Posterior cingulate gyrus (tissue), 11 donors: ENCODE measurements at regions not wholly inside any gene's neighbourhood (a gene's known extent, or its start where the extent isn't known, plus 50 kb on each side); places are given as distances from the start of the nearest gene placed in this dataset.

Source experiments
- DNase-seq, 10 donors: peaks; one replicate each; pipeline versions ENCODE4 v3.0.0 to v3.0.0-alpha.2; 2020 to 2021; ENCODE audit warnings: mixed read lengths in 3 of 10
- intact Hi-C: fragments of 100-400 bp; cut with DNase I; formaldehyde crosslinking; loops from one replicate; pipeline ENCODE4 v1.15.1; 2023

DNA sequence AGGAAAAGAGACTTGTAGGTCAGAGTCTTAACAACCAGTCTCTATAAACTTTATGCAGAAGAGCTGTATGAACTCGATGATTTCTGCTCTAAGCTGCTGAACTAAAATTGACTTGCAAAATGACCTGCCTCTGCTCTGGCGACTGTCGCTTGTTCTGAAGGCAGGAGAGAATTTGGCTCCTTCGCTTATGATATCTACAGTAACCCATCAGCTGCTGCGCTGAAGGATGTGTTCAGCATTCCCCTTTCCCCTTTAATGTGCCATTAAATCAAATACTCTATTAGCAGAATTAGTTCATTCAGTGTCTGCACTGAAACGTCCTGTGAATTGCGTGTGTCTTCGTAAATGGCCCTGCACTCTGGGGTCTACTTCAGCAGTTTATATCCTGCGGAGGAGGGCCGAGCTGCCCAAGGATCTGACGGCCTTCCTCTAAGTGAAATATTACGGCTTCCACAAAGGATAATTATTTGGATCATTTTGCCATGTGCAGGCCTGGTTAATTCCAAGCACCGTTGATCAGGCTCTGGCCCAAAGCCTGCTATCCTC lies 254.9 kb downstream of the SNX10 start:
- intact Hi-C loops: no loop called here
- no peak for DNase-seq

DNA sequence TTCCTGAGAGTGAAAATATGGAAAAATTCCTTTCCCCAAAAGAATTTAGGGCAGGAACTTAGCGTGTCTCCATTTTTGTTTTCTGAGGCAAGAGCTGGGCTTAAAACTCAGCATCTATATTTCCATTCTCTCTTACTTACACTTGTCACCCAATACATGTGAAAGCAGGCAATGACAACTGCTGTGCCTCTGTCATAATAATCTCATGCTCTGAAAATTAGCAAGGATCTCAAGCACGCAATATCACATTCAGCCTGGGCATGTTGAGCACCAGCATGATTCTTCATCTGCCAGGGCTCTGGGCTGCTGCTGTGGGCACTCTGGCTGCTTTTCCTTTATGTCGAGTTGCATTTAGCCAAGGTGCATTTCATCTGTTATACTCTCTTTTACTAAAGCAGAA lies 255.5 kb downstream of the SNX10 start:
- intact Hi-C loops: no loop called here
- DNase-seq: no peak

DNA sequence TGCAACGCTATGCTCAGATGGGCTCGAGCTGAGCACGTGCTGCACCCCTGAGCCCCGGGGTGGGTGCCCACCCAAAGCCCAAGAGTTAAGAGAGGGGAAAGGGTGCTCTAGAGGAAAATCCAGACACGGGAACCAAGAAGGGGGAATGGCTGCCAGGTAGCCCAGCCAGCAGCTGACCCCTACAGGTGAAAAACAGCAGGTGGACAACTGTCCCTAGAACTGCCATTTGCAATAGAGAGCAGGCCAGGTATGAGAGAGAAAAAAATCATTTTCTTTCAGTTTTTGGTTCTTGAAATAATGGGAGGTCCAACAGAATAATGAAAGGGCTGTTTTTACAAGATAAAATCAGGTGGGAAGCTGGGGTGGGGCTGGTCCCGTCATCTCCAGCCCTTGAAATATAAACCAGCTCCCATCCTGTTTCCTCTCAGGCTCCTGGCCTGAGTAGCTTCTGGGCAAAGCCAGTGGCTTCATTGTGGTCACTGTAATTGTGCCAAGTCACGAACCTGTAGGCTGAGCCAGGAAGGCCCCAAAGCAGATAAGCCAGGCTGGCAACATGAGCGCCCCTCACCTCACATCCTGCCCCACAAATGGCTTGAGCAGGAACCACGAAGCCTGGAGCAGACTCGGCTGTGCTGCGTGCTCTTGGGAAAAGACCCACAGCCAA lies 257.8 kb downstream of the SNX10 start:
- no peak for DNase-seq
- intact Hi-C loops: no loop called here

DNA sequence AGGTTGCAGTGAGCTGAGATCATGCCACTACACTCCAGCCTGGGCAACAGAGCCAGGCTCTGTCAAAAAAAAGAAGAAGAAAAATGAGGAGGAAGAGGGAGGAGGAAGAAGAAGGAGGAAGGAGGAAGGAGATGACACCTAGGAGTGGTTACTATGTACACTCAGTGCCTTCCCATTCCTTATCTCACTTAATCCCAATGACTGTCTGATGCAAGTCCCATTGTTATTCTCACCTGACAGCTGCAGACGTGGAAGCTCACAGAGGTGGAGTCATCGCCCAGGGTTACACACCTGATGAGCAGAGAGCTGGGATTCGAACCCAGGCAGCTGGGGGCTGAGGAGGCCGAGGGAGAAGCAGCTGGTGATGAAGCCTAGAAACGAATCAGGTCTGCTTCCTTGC lies 258.8 kb downstream of the SNX10 start:
- no peak for DNase-seq
- intact Hi-C loops: no loop called here

DNA sequence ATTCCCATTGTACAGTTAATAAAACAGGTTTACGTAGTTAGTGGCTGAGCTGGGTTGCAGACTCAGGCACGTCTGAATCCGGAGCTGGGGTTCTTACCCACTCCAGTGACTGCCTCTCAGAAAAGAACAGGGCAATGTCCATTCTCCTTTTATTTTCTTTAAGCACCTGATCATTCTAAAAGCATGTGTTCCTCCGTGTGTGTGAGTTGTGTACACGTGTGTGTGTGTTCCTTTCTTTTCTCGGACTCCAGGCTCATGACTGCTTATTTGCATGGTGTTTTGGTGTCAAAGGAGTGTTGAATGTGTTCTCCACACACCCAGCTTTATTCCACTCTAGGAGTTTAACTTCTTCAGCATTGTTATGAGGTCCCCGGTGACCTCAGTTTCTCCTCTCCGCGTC lies 260.1 kb downstream of the SNX10 start:
- intact Hi-C loops: no loop called here
- no peak for DNase-seq

DNA sequence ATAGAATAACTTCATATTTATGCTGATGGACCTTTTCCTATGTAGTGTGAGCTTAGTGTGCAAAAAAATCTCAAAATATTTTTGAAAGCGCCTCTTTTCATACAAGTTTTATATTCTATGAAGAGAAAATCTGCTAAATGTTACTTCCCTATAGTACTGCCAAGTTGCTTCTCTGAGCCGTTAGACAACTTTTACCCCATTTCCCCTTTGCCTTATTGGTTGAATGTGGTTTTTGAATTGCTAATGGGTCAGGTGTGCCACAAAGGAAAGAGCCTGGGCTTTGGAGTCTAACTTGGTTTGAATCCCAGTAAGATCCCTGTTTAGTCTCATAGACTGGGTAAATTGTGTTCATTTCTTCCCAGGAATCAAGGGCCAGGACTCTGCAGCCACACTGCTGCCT lies 261.5 kb downstream of the SNX10 start:
- no peak for DNase-seq
- intact Hi-C loops: no loop called here

DNA sequence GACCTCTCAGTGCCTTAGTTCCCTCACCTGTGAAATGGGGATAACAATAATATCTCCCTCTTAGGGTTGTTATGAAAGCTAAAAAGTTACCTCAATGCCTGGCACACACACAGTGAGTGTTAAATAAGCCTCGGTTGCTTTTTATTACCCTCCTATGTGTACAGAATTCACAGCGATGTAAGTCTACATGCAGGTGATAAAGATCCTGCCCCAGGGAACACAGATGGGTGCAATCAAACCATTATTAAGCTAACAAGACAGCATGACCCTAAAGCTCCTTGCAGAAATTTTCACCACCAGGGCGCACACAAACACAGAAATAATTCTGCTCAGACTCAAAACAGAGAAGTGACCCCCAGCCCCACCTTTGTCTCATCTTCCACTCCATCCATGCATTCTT lies 261.9 kb downstream of the SNX10 start:
- intact Hi-C loops: no loop called here
- no peak for DNase-seq

DNA sequence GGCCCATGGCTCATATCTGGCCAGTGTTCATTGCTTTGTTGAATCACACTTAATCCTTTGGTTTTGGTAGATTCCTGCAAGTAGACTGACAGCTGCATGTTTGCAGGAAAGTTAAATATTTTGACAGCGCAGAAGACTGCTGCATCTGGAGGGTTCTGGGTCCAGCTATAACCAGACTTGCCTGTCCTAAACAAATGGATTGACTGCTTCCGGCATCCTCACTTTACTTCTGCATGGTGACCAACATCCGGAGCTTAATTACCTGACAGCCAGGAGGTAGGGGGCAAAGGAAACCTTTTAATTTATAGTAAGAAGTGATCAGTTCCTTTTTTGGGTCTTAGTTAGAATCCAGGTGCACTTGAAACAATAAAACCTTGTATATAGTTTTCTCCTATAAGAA lies 263.3 kb downstream of the SNX10 start:
- intact Hi-C loops: no loop called here
- no peak for DNase-seq

DNA sequence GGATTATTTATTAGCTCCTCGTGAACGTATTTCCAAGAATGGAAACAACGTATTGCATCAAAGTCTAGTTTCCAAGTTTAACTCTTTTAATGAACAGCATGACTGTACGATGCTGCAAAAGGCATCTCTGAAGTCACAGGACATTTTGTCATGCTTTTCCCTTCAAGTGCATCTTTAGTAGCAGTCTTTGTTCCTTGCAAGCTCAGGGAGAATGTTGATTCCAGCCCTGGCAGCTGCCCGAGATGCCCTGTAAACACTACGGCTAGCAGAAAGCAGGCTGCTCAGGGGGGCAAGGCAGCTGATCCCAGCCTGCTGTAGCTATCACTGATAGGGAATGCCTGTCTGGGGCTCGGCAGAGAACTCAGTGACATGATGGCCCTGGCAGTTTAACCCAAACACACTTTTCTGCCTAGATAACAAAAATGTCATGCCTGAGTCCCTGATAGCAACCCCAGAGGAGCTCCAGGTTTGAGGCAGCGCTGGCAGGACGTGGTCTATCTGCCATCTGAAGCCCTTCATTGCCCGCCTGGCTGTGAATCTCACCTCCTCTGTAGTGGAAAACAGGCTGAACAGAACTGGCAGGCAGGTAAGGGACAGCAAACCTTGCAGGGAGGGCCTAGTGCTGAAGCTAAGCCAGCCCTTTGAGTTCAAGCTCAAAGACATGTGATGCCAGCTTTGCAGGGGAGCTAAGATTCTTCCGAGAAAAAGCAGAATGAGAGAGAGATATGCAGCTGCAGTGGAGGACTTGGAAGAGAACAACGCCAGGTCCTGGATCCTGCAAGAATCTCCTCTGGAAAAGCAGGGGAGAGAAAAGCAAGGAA lies 264.6 kb downstream of the SNX10 start:
- no peak for DNase-seq
- intact Hi-C loops: no loop called here

DNA sequence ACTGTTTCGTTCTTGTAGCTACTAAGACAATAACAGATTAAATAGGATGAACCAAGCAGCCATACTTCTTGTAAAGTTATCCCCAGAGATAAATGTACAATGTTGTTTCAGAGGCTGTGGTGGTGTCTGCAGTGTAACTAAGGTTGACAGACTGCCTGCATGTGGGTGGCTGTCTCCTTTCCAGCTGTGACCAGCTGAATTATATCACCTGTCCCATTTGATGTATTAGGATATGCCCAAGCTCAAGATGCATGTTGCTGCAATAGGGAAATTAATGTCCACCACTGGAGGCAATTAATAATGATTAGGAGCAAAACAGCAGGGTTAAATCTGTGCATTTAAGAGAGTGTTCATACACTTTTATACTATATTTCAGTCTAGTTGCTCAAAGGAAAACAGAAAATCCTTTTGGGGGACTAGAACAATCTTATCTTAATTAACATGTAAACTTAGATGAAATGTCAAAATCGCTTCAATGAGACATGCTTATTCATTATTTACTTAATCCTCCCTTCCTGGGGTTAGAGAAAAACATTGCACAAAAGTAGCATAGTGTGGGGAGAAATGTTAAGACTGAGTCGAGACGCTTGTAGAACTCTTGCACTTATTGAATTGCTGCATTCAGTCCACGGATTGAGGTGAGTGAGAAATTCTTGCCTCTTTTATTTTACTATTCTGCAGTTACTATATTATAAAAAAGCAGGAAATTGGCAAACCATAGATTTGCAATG lies 269.0 kb downstream of the SNX10 start:
- intact Hi-C loops: no loop called here
- DNase-seq: no peak

DNA sequence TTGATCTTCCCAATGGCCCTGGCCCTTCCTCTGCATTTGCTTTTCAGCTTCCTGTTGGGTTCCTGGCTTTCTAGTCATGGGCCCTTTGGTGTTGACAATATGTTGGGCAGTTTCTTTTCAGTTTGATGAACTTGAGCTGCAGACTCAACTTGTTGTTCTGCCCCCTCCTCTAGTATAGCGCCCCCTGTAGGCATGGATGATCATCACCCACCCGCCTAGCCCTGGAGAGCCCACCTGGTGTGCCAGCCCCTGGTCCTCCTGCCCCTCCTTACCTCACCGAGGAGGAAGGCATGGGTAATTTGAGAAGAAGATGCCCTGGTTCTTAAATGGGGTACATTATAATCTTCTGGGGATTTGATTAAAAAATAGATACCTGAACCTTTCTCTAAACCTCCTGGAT lies 271.2 kb downstream of the SNX10 start:
- intact Hi-C loops: no loop called here
- no peak for DNase-seq

DNA sequence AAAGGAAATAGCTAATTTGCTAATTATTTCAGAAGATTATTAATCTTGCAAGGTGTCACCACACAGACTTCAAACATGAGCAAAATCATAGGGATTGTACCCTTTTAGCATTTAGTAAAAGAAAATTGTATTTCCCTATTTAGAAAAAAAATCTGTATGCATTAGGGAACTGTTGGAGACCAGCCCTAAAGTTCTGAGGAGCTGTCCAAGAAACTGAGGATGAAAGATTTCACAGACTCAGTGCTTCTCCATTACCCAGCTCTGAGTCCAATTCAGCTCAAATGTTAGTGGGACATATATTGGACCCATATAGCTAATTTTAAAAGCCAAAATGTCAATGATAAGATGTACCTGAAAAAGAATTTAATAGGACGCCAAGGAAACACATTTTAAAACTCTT lies 271.7 kb downstream of the SNX10 start:
- intact Hi-C loops: no loop called here
- DNase-seq: no peak

DNA sequence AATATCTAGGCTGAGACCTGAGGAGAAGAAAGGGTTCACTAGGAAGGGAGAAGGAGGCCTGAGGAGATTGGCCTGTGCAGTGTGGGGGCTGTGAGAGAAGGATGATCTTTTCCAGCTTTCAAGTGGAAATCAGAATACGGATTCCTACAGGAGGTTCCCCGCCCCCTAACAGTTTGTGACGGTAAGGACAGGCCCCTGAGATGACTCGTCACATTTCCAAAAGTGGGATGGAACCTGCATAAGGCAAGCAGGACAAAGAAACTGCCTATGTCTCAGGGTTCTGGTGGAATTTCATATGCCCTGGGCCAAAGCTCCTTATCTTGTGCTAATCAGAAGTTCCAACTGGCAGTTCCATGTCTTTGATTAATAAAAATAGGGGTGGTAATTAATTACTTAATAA lies 275.6 kb downstream of the SNX10 start:
- DNase-seq: no peak
- intact Hi-C loops: no loop called here

DNA sequence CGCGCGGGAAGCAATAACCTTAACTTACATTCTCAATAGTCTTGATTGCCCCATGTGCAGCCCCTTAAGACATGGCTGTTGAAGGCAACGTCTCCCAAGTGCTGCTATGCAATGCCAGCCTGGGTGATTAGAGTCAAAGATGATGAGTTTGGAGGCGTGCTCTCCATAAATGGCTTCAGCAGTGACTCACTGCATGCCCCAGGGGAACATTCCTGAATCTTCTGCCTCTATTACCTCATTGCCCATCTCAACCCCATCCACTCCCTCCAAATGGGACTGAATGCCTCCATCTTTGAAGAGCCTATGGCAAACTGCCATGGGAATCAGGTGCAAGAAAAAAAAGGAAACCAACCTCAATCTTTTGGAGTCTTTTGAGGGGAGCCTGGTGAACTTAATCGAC lies 282.8 kb downstream of the SNX10 start:
- intact Hi-C loops: no loop called here
- DNase-seq: no peak

DNA sequence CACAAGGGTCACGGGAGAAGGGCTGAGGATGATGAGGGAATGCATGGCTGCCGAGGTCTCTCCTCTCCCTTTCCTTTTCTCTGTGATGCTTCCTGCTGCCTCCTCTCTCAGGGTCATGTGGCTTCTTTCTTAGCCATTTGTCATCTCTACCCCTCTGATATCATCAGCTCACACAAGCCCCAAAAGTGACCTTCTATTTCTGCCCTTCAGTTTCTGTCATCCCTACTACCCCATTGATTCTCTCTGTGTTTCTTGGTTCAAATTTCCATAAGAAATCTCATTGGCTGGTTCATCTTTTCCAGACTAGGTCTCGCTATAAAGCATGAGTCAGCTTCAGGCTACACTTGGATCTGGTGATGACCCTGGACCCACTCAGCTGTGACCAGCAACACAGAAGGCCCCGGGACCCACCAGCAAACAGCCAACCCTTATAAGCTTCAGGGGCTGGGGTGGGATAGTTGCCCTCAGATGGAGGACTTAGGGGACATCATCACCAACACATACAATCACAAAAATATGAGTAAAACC lies 284.3 kb downstream of the SKAP2 start:
- no peak for DNase-seq
- intact Hi-C loops: no loop called here

DNA sequence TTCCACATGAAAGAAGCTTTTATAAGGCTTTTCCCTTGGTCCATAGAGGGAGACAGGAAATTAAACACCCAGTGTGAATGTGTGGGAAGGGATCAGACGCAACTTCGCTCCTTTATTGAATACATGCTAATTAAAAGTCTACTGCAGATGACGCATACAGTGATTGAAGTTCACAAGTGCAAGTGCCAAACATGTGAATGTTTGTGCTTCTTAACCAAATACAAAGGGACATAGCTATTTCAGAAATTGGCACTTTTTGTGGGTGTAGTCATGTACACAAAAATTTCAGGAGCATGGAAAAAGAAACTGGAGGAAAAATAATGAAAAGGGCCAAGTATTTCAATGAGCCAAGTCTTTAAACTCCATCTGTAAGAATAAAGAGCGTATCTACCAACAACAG lies 283.7 kb downstream of the SKAP2 start:
- DNase-seq: no peak
- intact Hi-C loops: no loop called here

DNA sequence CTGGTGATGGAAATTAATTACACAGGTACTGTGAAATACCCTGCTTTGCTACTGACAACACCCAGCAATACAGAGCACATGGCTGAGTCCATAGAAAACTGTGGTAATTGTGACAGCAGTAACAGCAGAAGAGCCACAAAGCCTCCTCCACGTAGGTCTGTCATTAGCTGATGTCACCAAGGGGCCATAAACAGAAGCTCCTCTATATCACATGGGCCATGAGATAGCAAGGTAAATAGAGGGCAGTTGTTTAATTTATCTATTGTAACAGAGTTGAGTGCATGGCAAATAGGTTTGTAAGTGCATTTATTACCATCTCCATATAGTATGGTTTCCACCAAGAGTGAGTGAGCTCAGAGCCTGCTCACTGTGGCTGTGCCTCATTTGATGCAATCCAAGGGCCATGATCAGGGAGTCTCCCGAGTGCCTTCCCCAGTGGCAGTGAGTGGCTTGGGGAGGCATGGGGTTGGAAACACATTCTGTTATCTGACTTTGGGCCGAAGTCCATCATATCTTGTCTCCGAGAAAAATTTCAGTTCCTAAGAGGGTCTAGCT lies 281.2 kb downstream of the SKAP2 start:
- intact Hi-C loops: no loop called here

DNA sequence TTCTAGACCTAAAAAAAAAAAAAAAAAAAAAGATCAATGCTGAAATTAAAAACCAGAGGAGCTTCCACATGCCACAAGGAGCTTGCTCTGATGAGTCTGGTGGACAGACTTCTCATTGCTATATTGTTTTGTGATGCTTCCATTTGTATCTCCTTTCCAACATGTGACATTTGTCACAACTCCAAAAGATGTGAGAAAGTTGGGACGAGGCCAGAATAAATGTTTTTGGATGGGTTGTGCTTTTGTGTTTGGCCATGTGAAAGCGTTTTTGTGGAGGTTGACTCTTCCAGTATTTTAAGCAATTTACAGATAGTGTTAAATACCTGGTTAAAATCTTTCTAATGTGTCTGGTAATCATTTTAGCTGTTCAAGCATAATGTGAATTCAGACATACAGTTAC lies 280.1 kb downstream of the SKAP2 start:
- intact Hi-C loops: no loop called here
- no peak for DNase-seq

More for the DNA sequence above, 281.2 kb downstream of the SKAP2 start:
- no peak for DNase-seq

DNA sequence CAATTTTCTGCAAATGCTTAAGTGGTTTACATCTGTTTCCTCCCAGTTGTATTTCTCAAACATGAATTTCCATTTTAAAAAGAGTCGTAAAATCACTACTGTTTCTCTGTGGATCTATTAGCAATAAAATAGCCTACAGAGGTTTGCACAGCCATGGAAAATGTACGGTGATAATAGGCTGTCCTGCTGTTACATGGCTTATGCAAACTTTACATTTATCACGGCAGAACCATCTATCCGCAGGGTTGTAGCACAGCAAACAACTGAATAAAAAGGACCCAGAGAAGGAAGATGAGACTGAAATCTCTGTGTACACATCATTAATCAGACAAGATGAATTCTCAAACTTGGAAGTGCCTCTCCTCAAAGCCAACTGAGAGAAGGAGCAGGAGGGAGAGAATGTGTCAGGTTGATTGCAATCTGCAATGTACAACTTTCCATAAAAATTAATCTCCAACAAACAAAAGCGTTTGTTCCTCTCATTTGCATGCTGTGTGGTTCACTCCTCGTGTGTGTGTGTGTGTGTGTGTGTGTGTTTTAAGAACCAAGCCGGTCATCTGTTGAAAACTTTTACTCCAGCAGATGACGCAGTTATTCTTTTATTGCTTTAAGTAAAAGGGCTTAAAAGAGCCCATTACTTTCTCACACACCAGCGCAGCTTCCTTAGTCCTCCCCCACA lies 279.3 kb downstream of the SKAP2 start:
- intact Hi-C loops: no loop called here
- no peak for DNase-seq

DNA sequence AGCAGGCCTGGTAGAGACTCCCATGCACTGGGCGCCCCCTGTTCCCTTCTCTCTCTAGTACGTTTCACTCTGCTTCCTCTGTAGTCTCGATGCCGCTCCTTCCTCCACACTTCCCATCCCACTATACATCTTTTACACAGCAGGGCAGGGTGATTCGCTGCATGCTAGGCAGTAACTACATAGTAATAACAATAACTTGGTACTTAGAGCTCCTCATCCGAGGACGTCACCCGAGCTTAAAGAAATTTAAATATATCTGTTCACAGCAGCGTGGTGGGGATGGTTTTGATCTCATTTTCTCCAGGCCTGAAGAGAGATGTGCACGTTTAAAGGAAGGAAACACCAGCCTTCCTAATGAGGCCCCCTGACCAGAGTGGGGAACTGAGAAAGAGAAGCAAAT lies 276.9 kb downstream of the SKAP2 start:
- no peak for DNase-seq
- intact Hi-C loops: no loop called here
